T-cell (primary cell): ENCODE measurements at regions not wholly inside any gene's neighbourhood (a gene's known extent, or its start where the extent isn't known, plus 50 kb on each side); places are given as distances from the start of the nearest gene placed in this dataset.

Source experiments
- ATAC-seq, 4 experiments: fragments of 200-7000 bp in 3 of 4; fragments of 150-1000 bp in 1 of 4; cut with Tn5 transposase; replicated peaks in 1 of 4; 1 replicate in 3 of 4; 2 replicates in 1 of 4; pipeline ENCODE4 v1.10.0; 2021; ENCODE audit warnings: moderate library complexity in 3 of 4, mild to moderate bottlenecking in 2 of 4, moderate number of reproducible peaks in 1 of 4
- CTCF ChIA-PET, 2 donors: fragments of 300-600 bp; sonication (Branson Sonifier 250); formaldehyde crosslinking; loops; one replicate each; lab custom pipeline; 2022; ENCODE audit warnings: antibody characterized with exemption in 2 of 2; lab: Charles Lee
- POLR2A ChIA-PET, 2 donors: fragments of 300-600 bp; sonication (Branson Sonifier 250); formaldehyde crosslinking; loops; one replicate each; lab custom pipeline; 2022; ENCODE audit warnings: antibody characterized with exemption in 2 of 2; lab: Charles Lee
- DNase-seq, 35 experiments: peaks; one replicate each; pipeline versions ENCODE4 v3.0.0 to v3.0.0-alpha.2; 2013 to 2023
- H3K27ac ChIP-seq: one replicate; pipeline ENCODE4 v1.5.1; 2013; ENCODE audit warnings: low read length
- H3K27me3 ChIP-seq, 2 experiments: replicated peaks in 1 of 2; 1 replicate in 1 of 2; 2 replicates in 1 of 2; pipeline versions ENCODE4 v1.6.1 to v1.7.0; 2013; ENCODE audit warnings: low read length in 1 of 2, mixed read lengths in 1 of 2; ENCODE audit not compliant: control insufficient read depth in 2 of 2, insufficient read depth in 2 of 2; ENCODE audit errors: extremely low read depth in 1 of 2
- H3K36me3 ChIP-seq, 2 donors: 1 replicate in 1 of 2; 2 replicates in 1 of 2; pipeline versions ENCODE4 v1.6.1 to v1.7.0; 2013; ENCODE audit warnings: low read length in 1 of 2; ENCODE audit not compliant: control insufficient read depth in 2 of 2, insufficient read depth in 1 of 2; ENCODE audit errors: extremely low read depth in 1 of 2
- H3K4me1 ChIP-seq, 2 experiments: 1 replicate in 1 of 2; 2 replicates in 1 of 2; pipeline versions ENCODE4 v1.6.1 to v1.7.0; 2013; ENCODE audit warnings: low read length in 2 of 2, mixed read lengths in 1 of 2; ENCODE audit not compliant: insufficient read depth in 2 of 2, control insufficient read depth in 1 of 2; ENCODE audit errors: extremely low read depth in 1 of 2
- H3K4me3 ChIP-seq, 2 donors: 1 replicate in 1 of 2; 2 replicates in 1 of 2; pipeline versions ENCODE4 v1.5.1 to v1.7.0; 2013; ENCODE audit warnings: mild to moderate bottlenecking in 2 of 2, low read length in 1 of 2, moderate library complexity in 1 of 2; ENCODE audit not compliant: control insufficient read depth in 1 of 2; ENCODE audit errors: extremely low read depth in 1 of 2
- H3K9me3 ChIP-seq: 2 replicates; pipeline ENCODE4 v1.7.0; 2013
- H3K27ac Mint-ChIP-seq, 2 donors: one replicate each; pipeline ENCODE4 v1.8.0; 2020 to 2021; ENCODE audit warnings: mild to moderate bottlenecking in 2 of 2, mixed read lengths in 2 of 2
- H3K27me3 Mint-ChIP-seq, 2 donors: one replicate each; pipeline ENCODE4 v1.8.0; 2021 to 2022; ENCODE audit warnings: mixed read lengths in 2 of 2
- H3K36me3 Mint-ChIP-seq: one replicate; pipeline ENCODE4 v1.8.0; 2021; ENCODE audit warnings: mixed read lengths
- H3K4me1 Mint-ChIP-seq, 3 donors: one replicate each; pipeline ENCODE4 v1.8.0; 2020 to 2022; ENCODE audit warnings: mixed read lengths in 3 of 3, mild to moderate bottlenecking in 1 of 3
- H3K4me3 Mint-ChIP-seq, 3 donors: one replicate each; pipeline ENCODE4 v1.8.0; 2020 to 2022; ENCODE audit warnings: mild to moderate bottlenecking in 3 of 3, mixed read lengths in 3 of 3, moderate library complexity in 3 of 3
- H3K9me3 Mint-ChIP-seq, 3 donors: one replicate each; pipeline ENCODE4 v1.8.0; 2020 to 2022; ENCODE audit warnings: mixed read lengths in 3 of 3
- WGBS: methylation state at CpG from one replicate; pipeline ENCODE4 v1.1.5; 2013; ENCODE audit warnings: missing lambda C conversion rate; ENCODE audit not compliant: insufficient coverage; 5-methylcytosine and 5-hydroxymethylcytosine counted together

- no peak overlapping the region for H3K27ac ChIP-seq
- Mint-ChIP-seq H3K27ac (no peak overlapping the region), H3K36me3 (no peaks in the 10 kb centered on the region), H3K9me3 (no peaks in the 10 kb centered on the region), H3K27me3 (peaks cover 22 to 34% of the 10 kb centered on the region in 2 donors), H3K4me1 (no peaks in the 10 kb centered on the region), H3K4me3 (no peak overlapping the region)
- ChIA-PET CTCF (no interaction called here), POLR2A (interaction anchor here in 1 of 2 donors (0.7 kb wide), 1 partner anchor 176 kb away, joined by 3 read pairs; no protein-coding TSS in a partner anchor)
- WGBS, result no CpG with 5 or more reads among the region's 5 CpGs
- H3K27me3 ChIP-seq, result peaks cover 0 to 3% of the 10 kb centered on the region in 2 experiments
- no peaks in the 10 kb centered on the region for H3K4me1 ChIP-seq
- H3K9me3 ChIP-seq, result no peaks in the 10 kb centered on the region
- ATAC-seq, result no peak
- no peak overlapping the region for H3K4me3 ChIP-seq
- DNase-seq, result no peak
- H3K36me3 ChIP-seq, result no peaks in the 10 kb centered on the region
These were observed 66.9 kb upstream of the MPHOSPH6 start for GRCh38 chr16:82236875-82237274.

GRCh38 chr16:82236415-82236814 is 66.4 kb upstream of the MPHOSPH6 start:
- POLR2A ChIA-PET, result interaction anchor here in 1 of 2 donors (0.7 kb wide), 1 partner anchor 176 kb away, joined by 3 read pairs; no protein-coding TSS in a partner anchor
- Mint-ChIP-seq H3K27ac (no peak overlapping the region), H3K4me3 (no peak overlapping the region), H3K36me3 (no peaks in the 10 kb centered on the region), H3K4me1 (no peaks in the 10 kb centered on the region), H3K9me3 (no peaks in the 10 kb centered on the region), H3K27me3 (peaks cover 22 to 31% of the 10 kb centered on the region in 2 donors)
- no peak overlapping the region for H3K27ac ChIP-seq
- H3K4me1 ChIP-seq, result no peaks in the 10 kb centered on the region
- no peak overlapping the region for H3K4me3 ChIP-seq
- no peaks in the 10 kb centered on the region for H3K36me3 ChIP-seq
- peaks cover 0 to 3% of the 10 kb centered on the region in 2 experiments for H3K27me3 ChIP-seq
- CTCF ChIA-PET, result no interaction called here
- no peaks in the 10 kb centered on the region for H3K9me3 ChIP-seq
- ATAC-seq, result no peak
- no CpG with 5 or more reads among the region's 1 CpG for WGBS
- no peak for DNase-seq

- ChIA-PET CTCF (no interaction called here), POLR2A (no interaction called here)
- WGBS, result no CpG with 5 or more reads among the region's 2 CpGs
- Mint-ChIP-seq H3K27me3 (peaks cover 20 to 21% of the 10 kb centered on the region in 2 donors), H3K4me1 (no peaks in the 10 kb centered on the region), H3K4me3 (no peak overlapping the region), H3K27ac (no peak overlapping the region), H3K36me3 (no peaks in the 10 kb centered on the region), H3K9me3 (no peaks in the 10 kb centered on the region)
- Histone ChIP-seq H3K9me3 (no peaks in the 10 kb centered on the region), H3K36me3 (no peaks in the 10 kb centered on the region), H3K4me3 (no peak overlapping the region), H3K4me1 (no peaks in the 10 kb centered on the region), H3K27me3 (no peaks in the 10 kb centered on the region), H3K27ac (no peak overlapping the region)
- no peak for DNase-seq
- ATAC-seq, result no peak
These were observed 62.8 kb upstream of the MPHOSPH6 start for GRCh38 chr16:82232806-82233205.

GRCh38 chr16:82231008-82231787 is 61.2 kb upstream of the MPHOSPH6 start:
- Histone ChIP-seq H3K27me3 (no peaks in the 10 kb centered on the region), H3K9me3 (no peaks in the 10 kb centered on the region), H3K4me3 (no peak overlapping the region), H3K4me1 (no peaks in the 10 kb centered on the region), H3K36me3 (no peaks in the 10 kb centered on the region), H3K27ac (no peak overlapping the region)
- Mint-ChIP-seq H3K4me3 (no peak overlapping the region), H3K27me3 (peaks cover 16 to 25% of the 10 kb centered on the region in 2 donors), H3K27ac (no peak overlapping the region), H3K36me3 (no peaks in the 10 kb centered on the region), H3K4me1 (no peaks in the 10 kb centered on the region), H3K9me3 (no peaks in the 10 kb centered on the region)
- no peak for DNase-seq
- ATAC-seq, result no peak
- POLR2A ChIA-PET, result no interaction called here
- CTCF ChIA-PET, result interaction anchor here (0.5 to 2.4 kb wide), 10 partner anchors 14 to 1314 kb away, joined by 3 to 16 read pairs (median 5); no protein-coding TSS in a partner anchor
- WGBS, result no CpG with 5 or more reads among the region's 6 CpGs

GRCh38 chr16:82229800-82230619 is 60.0 kb upstream of the MPHOSPH6 start:
- ChIA-PET POLR2A (no interaction called here), CTCF (interaction anchor here (0.5 to 2.4 kb wide), 12 partner anchors 13 to 361 kb away, joined by 3 to 16 read pairs (median 4); partner anchors contain the start of gene MPHOSPH6 (in 1 of the 2))
- Histone ChIP-seq H3K4me3 (no peak overlapping the region), H3K4me1 (no peaks in the 10 kb centered on the region), H3K9me3 (no peaks in the 10 kb centered on the region), H3K27ac (no peak overlapping the region), H3K36me3 (no peaks in the 10 kb centered on the region), H3K27me3 (no peaks in the 10 kb centered on the region)
- peak in 33 of 35 experiments; percentile 1 to 73 (median 33) for DNase-seq
- Mint-ChIP-seq H3K27me3 (peaks cover 9 to 19% of the 10 kb centered on the region in 2 donors), H3K4me3 (no peak overlapping the region), H3K27ac (no peak overlapping the region), H3K36me3 (no peaks in the 10 kb centered on the region), H3K9me3 (no peaks in the 10 kb centered on the region), H3K4me1 (no peaks in the 10 kb centered on the region)
- no peak for ATAC-seq
- WGBS, result 29% methylated on average over 3 of the region's 6 CpGs

GRCh38 chr16:82226327-82226726 is 56.3 kb upstream of the MPHOSPH6 start:
- Histone ChIP-seq H3K9me3 (no peaks in the 10 kb centered on the region), H3K36me3 (no peaks in the 10 kb centered on the region), H3K27ac (no peak overlapping the region), H3K27me3 (no peaks in the 10 kb centered on the region), H3K4me1 (no peaks in the 10 kb centered on the region), H3K4me3 (no peak overlapping the region)
- DNase-seq (no peak), ATAC-seq (no peak)
- H3K9me3 Mint-ChIP-seq, result no peaks in the 10 kb centered on the region
- no peak overlapping the region for H3K4me3 Mint-ChIP-seq
- POLR2A ChIA-PET, result no interaction called here
- WGBS, result 23% methylated on average over 8 of the region's 9 CpGs
- peaks cover 11 to 29% of the 10 kb centered on the region in 2 donors for H3K27me3 Mint-ChIP-seq
- H3K36me3 Mint-ChIP-seq, result no peaks in the 10 kb centered on the region
- no peak overlapping the region for H3K27ac Mint-ChIP-seq
- H3K4me1 Mint-ChIP-seq, result no peaks in the 10 kb centered on the region
- CTCF ChIA-PET, result interaction anchor here in 1 of 2 donors (0.7 kb wide), 1 partner anchor 123 kb away, joined by 3 read pairs; no protein-coding TSS in a partner anchor
